Left ventricle myocardium superior (tissue), 1 donor: ENCODE measurements at regions not wholly inside any gene's neighbourhood (a gene's known extent, or its start where the extent isn't known, plus 50 kb on each side); places are given as distances from the start of the nearest gene placed in this dataset.

Experiments
- ATAC-seq: fragments of 200-7000 bp; cut with Tn5 transposase; one replicate; pipeline ENCODE4 v1.9.1; 2020; ENCODE audit warnings: mild to moderate bottlenecking, moderate library complexity
- DNase-seq: peaks from one replicate; pipeline ENCODE4 v3.0.0-alpha.2; 2020
- intact Hi-C: fragments of 100-400 bp; cut with micrococcal nuclease; formaldehyde crosslinking; loops from one replicate; pipeline ENCODE4 v1.11.0; 2022
- donor health status: DM: no; HTN: yes; CAD: no; lungs with severe emphysema.

- intact Hi-C loops: no loop called here
- ATAC-seq (no peak), DNase-seq (no peak)
Observed at GRCh38 chr9:4921449-4921848, 63.6 kb upstream of the JAK2 start.

DNA sequence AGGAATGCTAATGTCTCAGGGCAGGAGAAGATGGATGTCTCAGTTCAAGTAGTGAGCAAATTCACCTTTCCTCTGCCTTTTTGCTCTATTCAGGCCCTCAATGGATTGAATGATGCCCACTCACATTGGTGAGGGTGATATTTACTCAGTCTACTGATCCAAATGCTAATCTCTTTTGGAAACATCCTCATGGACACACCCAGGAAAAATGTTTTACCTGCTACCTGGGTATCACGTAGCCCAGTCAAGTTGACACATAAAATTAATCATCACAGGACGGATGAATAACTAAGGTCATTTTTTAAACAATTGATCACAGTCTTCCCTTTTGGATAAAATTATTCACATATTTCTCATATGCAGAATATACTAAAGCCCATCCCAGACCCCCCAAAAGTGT lies 63.0 kb upstream of the JAK2 start:
- intact Hi-C loops: no loop called here
- DNase-seq (no peak), ATAC-seq (no peak)

DNA sequence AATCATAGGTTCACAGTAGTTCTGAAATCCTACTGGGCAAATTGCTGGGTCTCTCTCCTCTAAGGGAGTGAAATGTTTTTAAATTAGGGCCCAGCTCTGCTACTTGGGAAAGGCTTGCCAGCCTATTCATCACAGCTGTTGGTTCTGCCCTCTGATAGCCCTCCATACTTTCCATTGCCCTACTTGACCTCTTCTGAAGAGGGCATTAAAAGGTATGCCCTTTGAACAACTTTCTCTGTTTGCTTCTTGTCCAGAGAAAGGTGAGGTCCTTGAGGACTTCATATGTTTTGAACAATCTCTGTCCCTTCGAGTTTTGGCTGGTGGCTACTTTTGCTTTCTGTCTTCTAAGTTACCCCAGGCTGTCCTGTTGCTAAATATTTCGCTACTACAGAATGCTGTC lies 62.3 kb upstream of the JAK2 start:
- DNase-seq (no peak), ATAC-seq (no peak)
- intact Hi-C loops: no loop called here

- no peak for DNase-seq
- intact Hi-C loops: no loop called here
Observed at GRCh38 chr9:4923141-4923540, 61.9 kb upstream of the JAK2 start.

GRCh38 chr9:4923580-4924544 lies 61.2 kb upstream of the JAK2 start:
- no peak for ATAC-seq
- intact Hi-C loops: no loop called here
- DNase-seq: no peak

More at GRCh38 chr9:4923141-4923540, 61.9 kb upstream of the JAK2 start:
- no peak for ATAC-seq

DNA sequence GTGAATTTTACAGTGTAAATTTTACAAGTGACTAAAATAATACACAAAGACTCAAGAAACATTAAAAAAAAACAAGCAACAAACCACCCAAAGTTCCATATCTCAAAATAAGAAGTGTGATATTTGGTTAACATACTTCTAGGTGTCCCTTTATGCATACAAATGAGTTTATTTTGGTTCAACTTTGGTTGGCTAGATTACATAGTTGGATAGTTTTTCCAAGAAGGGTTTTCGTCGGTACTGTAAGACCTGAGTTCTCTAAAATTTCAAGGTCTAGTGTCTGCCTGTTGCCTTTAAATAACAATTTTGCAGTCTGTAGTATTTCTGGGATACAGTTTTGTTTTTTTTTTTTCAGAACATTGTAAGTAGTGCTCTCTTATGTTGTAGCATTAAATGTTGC lies 58.8 kb upstream of the JAK2 start:
- intact Hi-C loops: no loop called here
- no peak for DNase-seq
- no peak for ATAC-seq

DNA sequence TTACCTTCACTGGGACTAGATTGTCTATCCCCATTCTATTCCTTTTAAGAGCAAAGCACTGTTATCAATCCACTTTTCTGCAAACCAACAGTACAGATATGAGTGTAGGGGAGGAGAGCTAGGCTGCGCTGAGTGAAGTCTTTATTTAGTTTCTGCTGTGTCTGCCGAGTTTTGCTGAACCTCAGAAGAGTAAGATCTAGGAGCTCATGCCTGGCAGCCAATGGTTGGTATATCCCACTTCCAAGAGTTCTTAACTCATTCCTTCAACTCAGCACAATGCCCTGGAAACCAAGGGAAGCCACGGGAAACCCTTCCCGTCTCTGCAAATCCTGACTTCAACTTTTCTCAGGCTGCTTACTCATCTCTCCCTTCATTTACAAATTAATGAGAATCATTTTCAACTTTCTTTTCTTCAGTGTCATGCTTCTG lies 58.0 kb upstream of the JAK2 start:
- intact Hi-C loops: no loop called here
- ATAC-seq (peak; percentile 31), DNase-seq (no peak)

DNA sequence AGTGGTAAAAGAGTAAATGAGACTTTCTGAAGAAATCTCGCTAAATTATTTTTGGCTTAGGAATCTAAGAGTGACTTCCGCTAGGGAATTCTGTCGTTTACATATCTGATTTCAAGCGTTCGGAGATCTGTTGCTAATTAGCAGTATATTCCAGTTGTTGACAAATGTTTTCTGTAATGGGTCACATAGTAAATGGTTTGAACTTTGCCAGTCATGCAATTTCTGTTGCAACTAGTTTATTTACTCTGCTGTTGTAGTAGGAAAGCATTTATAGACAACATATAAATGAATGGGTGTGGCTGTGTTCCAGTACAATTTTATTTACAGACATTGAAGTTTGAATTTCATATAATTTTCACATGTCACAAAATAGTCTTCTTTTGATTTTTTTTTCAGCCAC lies 57.4 kb upstream of the JAK2 start:
- DNase-seq (no peak), ATAC-seq (no peak)
- intact Hi-C loops: no loop called here

- intact Hi-C loops: no loop called here
- DNase-seq (no peak), ATAC-seq (no peak)
Observed at GRCh38 chr9:4929917-4930316, 55.2 kb upstream of the JAK2 start.

GRCh38 chr9:4932681-4933080 lies 52.4 kb upstream of the JAK2 start:
- intact Hi-C loops: no loop called here
- ATAC-seq: no peak
- DNase-seq: no peak

GRCh38 chr9:4933177-4933576 lies 51.9 kb upstream of the JAK2 start:
- ATAC-seq: peak; percentile 65
- DNase-seq: no peak
- intact Hi-C loops: no loop called here

GRCh38 chr9:4933861-4934260 lies 51.2 kb upstream of the JAK2 start:
- intact Hi-C loops: no loop called here

DNA sequence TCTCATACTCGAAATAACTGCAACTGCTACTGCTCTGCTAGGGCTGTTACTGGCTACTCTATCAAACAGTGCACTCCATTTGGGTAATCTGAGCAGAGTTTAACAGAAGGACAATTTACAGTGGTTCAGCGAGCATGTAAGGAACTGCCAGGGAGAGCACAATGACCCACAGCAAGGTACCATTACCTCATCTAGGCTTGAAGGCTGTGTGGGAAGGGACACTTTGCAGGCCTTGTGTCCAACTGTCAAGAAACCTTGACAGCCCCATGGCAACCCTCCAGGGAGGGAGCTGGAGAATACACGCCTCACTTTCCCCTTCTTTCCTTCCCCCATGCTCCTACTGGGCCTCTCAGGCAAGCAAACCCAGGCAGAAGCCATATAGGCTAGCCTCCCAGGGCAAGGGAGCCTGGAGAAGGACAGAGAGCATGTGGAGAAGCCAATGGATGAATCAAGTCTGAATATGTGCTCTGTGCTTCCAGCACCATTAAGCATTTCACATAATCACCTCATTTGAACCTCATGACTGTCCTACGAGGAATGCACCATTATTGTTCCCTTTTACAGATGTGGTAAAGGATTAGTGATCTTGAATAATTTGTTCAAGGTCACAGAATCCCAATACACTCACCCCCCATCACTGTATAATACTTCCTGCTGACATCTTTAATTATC lies 49.9 kb upstream of the JAK2 start:
- ATAC-seq (peak; percentile 27), DNase-seq (no peak)
- intact Hi-C loops: no loop called here

More at GRCh38 chr9:4933861-4934260, 51.2 kb upstream of the JAK2 start:
- DNase-seq (no peak), ATAC-seq (no peak)
